Effector memory CD8-positive, alpha-beta T cell (primary cell): ENCODE measurements at regions not wholly inside any gene's neighbourhood (a gene's known extent, or its start where the extent isn't known, plus 50 kb on each side); places are given as distances from the start of the nearest gene placed in this dataset.

Experiments
- ATAC-seq: fragments of 150-1000 bp; cut with Tn5 transposase; replicated peaks from 2 replicates; pipeline ENCODE4 v1.10.0; 2021; ENCODE audit warnings: mild to moderate bottlenecking, moderate library complexity
- DNase-seq, 3 experiments: peaks; one replicate each; pipeline ENCODE4 v3.0.0; 2021
- H3K27ac Mint-ChIP-seq, 2 donors: one replicate each; pipeline ENCODE4 v1.8.0; 2022; ENCODE audit warnings: mild to moderate bottlenecking in 2 of 2, mixed read lengths in 2 of 2, moderate library complexity in 2 of 2
- H3K27me3 Mint-ChIP-seq, 2 donors: one replicate each; pipeline ENCODE4 v1.8.0; 2022; ENCODE audit warnings: mixed read lengths in 2 of 2
- H3K36me3 Mint-ChIP-seq: one replicate; pipeline ENCODE4 v1.8.0; 2022; ENCODE audit warnings: mild to moderate bottlenecking, moderate library complexity, mixed read lengths; ENCODE audit not compliant: insufficient read depth
- H3K4me1 Mint-ChIP-seq, 2 donors: one replicate each; pipeline ENCODE4 v1.8.0; 2022; ENCODE audit warnings: low read depth in 2 of 2, mixed read lengths in 2 of 2
- H3K4me3 Mint-ChIP-seq, 2 donors: one replicate each; pipeline ENCODE4 v1.8.0; 2022; ENCODE audit warnings: mild to moderate bottlenecking in 2 of 2, mixed read lengths in 2 of 2, moderate library complexity in 2 of 2
- H3K9me3 Mint-ChIP-seq, 2 donors: one replicate each; pipeline ENCODE4 v1.8.0; 2022; ENCODE audit warnings: mixed read lengths in 2 of 2

- Mint-ChIP-seq H3K27ac (no peak overlapping the region), H3K4me1 (no peaks in the 10 kb centered on the region), H3K36me3 (no peaks in the 10 kb centered on the region), H3K27me3 (peaks cover 24 to 83% of the 10 kb centered on the region in 2 donors), H3K9me3 (no peaks in the 10 kb centered on the region), H3K4me3 (no peak overlapping the region)
- no peak for ATAC-seq
- no peak for DNase-seq
These were observed 56.0 kb upstream of the ZNF354A start for GRCh38 chr5:178786417-178786816.

GRCh38 chr5:178785999-178786398 is 55.5 kb upstream of the ZNF354A start:
- H3K27ac Mint-ChIP-seq = no peak overlapping the region
- peaks cover 27 to 83% of the 10 kb centered on the region in 2 donors for H3K27me3 Mint-ChIP-seq
- H3K4me3 Mint-ChIP-seq = no peak overlapping the region
- H3K36me3 Mint-ChIP-seq = no peaks in the 10 kb centered on the region
- DNase-seq (no peak), ATAC-seq (no peak)
- no peaks in the 10 kb centered on the region for H3K9me3 Mint-ChIP-seq
- H3K4me1 Mint-ChIP-seq = no peaks in the 10 kb centered on the region

GRCh38 chr5:178784391-178784790 is 53.9 kb upstream of the ZNF354A start:
- DNase-seq (no peak), ATAC-seq (no peak)
- H3K9me3 Mint-ChIP-seq = no peaks in the 10 kb centered on the region
- H3K27me3 Mint-ChIP-seq = peaks cover 25 to 84% of the 10 kb centered on the region in 2 donors
- H3K36me3 Mint-ChIP-seq = no peaks in the 10 kb centered on the region
- H3K4me1 Mint-ChIP-seq = no peaks in the 10 kb centered on the region
- H3K27ac Mint-ChIP-seq = no peak overlapping the region
- no peak overlapping the region for H3K4me3 Mint-ChIP-seq

- H3K27ac Mint-ChIP-seq = no peak overlapping the region
- ATAC-seq (no peak), DNase-seq (no peak)
- H3K4me1 Mint-ChIP-seq = no peaks in the 10 kb centered on the region
- peaks cover 19 to 67% of the 10 kb centered on the region in 2 donors for H3K27me3 Mint-ChIP-seq
- H3K9me3 Mint-ChIP-seq = no peaks in the 10 kb centered on the region
- no peaks in the 10 kb centered on the region for H3K36me3 Mint-ChIP-seq
- no peak overlapping the region for H3K4me3 Mint-ChIP-seq
These were observed 51.5 kb upstream of the ZNF354A start for GRCh38 chr5:178781936-178782335.

- H3K27ac Mint-ChIP-seq = no peak overlapping the region
- DNase-seq (no peak), ATAC-seq (no peak)
- H3K36me3 Mint-ChIP-seq = no peaks in the 10 kb centered on the region
- H3K27me3 Mint-ChIP-seq = peaks cover 19 to 59% of the 10 kb centered on the region in 2 donors
- no peaks in the 10 kb centered on the region for H3K9me3 Mint-ChIP-seq
- H3K4me1 Mint-ChIP-seq = no peaks in the 10 kb centered on the region
- H3K4me3 Mint-ChIP-seq = no peak overlapping the region
These were observed 50.4 kb upstream of the ZNF354A start for GRCh38 chr5:178780581-178781498.
